GM10266 (cell line): ENCODE measurements at regions not wholly inside any gene's neighbourhood (a gene's known extent, or its start where the extent isn't known, plus 50 kb on each side); places are given as distances from the start of the nearest gene placed in this dataset.

ENCODE experiments used
- DNase-seq: peaks from one replicate; pipeline ENCODE4 v3.0.0; 2012; ENCODE audit errors: extremely low spot score
- CTCF ChIP-seq: IDR thresholded peaks from 2 replicates; pipeline ENCODE4 v1.5.1; 2012; ENCODE audit warnings: mild to moderate bottlenecking, low read depth; ENCODE audit not compliant: control insufficient read depth, insufficient read depth; ENCODE audit errors: missing control alignments

- no peak for TF ChIP-seq CTCF
- DNase-seq: no peak
Measured at GRCh38 chr1:181160322-181160721, 71.8 kb downstream of the IER5 start.

- TF ChIP-seq CTCF: no peak
- no peak for DNase-seq
Measured at GRCh38 chr1:181160998-181161870, 72.7 kb downstream of the IER5 start.

- no peak for DNase-seq
Measured at GRCh38 chr1:181163662-181164061, 75.2 kb downstream of the IER5 start.

GRCh38 chr1:181166377-181167196 is 78.1 kb downstream of the IER5 start:
- peak; percentile 78 for DNase-seq
- TF ChIP-seq CTCF: peak; percentile 88

More at GRCh38 chr1:181163662-181164061, 75.2 kb downstream of the IER5 start:
- TF ChIP-seq CTCF: no peak

GRCh38 chr1:181169281-181169865 is 80.9 kb downstream of the IER5 start:
- TF ChIP-seq CTCF: no peak
- DNase-seq: no peak

- no peak for DNase-seq
- TF ChIP-seq CTCF: no peak
Measured at GRCh38 chr1:181170194-181170593, 81.7 kb downstream of the IER5 start.
